HEK293 (cell line): ENCODE measurements at regions not wholly inside any gene's neighbourhood (a gene's known extent, or its start where the extent isn't known, plus 50 kb on each side); places are given as distances from the start of the nearest gene placed in this dataset.
"Not testable (repeated sequence)": the region's sequence is repeated elsewhere in the genome, so short reads cannot be mapped to it uniquely, and the experiment has no call there.

Experiments
- CTCF ChIA-PET: fragments of 350-600 bp; formaldehyde crosslinking; extraction: SDS; loops from one replicate; lab custom pipeline; 2021; ENCODE audit warnings: antibody characterized with exemption; lab: Yijun Ruan, JAX
- POLR2A ChIA-PET: fragments of 300-600 bp; formaldehyde crosslinking; extraction: SDS; loops from one replicate; lab custom pipeline; 2020; ENCODE audit warnings: antibody characterized with exemption, inconsistent platforms; lab: Yijun Ruan, JAX
- H3K27ac ChIP-seq: fragments of 200-500 bp; sonication (Bioruptor generic); 2 replicates; pipeline ENCODE4 v1.5.1; 2014; ENCODE audit warnings: low read depth, low read length, control low read depth, inconsistent platforms; ENCODE audit errors: extremely low read depth
- H3K36me3 ChIP-seq, 2 experiments: fragments of 200-500 bp in 1 of 2; sonication (Bioruptor generic) in 1 of 2; 1 replicate in 1 of 2; 2 replicates in 1 of 2; pipeline ENCODE4 v1.5.1; 2014 to 2017; ENCODE audit warnings: inconsistent platforms in 2 of 2, low read length in 2 of 2; ENCODE audit not compliant: control insufficient read depth in 2 of 2, insufficient read depth in 1 of 2
- H3K4me1 ChIP-seq: fragments of 200-500 bp; sonication (Bioruptor generic); 2 replicates; pipeline ENCODE4 v1.5.1; 2014; ENCODE audit warnings: mild to moderate bottlenecking, low read length, inconsistent platforms; ENCODE audit not compliant: control insufficient read depth, insufficient read depth
- H3K4me3 ChIP-seq: 2 replicates; pipeline ENCODE4 v1.5.1; 2011; ENCODE audit warnings: low read depth, mild to moderate bottlenecking, control low read depth, low read length, moderate library complexity
- H3K9me3 ChIP-seq: fragments of 200-500 bp; sonication (Bioruptor generic); 2 replicates; pipeline ENCODE4 v1.5.1; 2014; ENCODE audit warnings: low read depth, low read length, inconsistent platforms; ENCODE audit not compliant: control insufficient read depth, insufficient read depth
- BCL11A ChIP-seq: fragments of 450-650 bp; formaldehyde crosslinking; IDR thresholded peaks from 2 replicates; pipeline ENCODE4 v1.5.1; 2016; ENCODE audit warnings: low read depth, missing biosample characterization, missing genetic modification characterization
- CTCF ChIP-seq: fragments of 450-650 bp; formaldehyde crosslinking; IDR thresholded peaks from 2 replicates; pipeline ENCODE4 v1.5.1; 2016; ENCODE audit warnings: missing biosample characterization, missing genetic modification characterization
- ELK4 ChIP-seq: IDR thresholded peaks from 2 replicates; pipeline ENCODE4 v1.6.1; 2011; ENCODE audit warnings: mild to moderate bottlenecking, low read depth, low read length, borderline replicate concordance
- GFI1B ChIP-seq: fragments of 450-650 bp; formaldehyde crosslinking; IDR thresholded peaks from 2 replicates; pipeline ENCODE4 v1.5.1; 2016; ENCODE audit warnings: missing biosample characterization, missing genetic modification characterization
- GLIS1 ChIP-seq: fragments of 450-650 bp; formaldehyde crosslinking; IDR thresholded peaks from 2 replicates; pipeline ENCODE4 v1.5.1; 2016; ENCODE audit warnings: missing biosample characterization, missing genetic modification characterization
- MZF1 ChIP-seq: fragments of 450-650 bp; formaldehyde crosslinking; IDR thresholded peaks from 2 replicates; pipeline ENCODE4 v1.5.1; 2017; ENCODE audit warnings: missing biosample characterization, missing genetic modification characterization, borderline replicate concordance
- OSR2 ChIP-seq: fragments of 450-650 bp; formaldehyde crosslinking; IDR thresholded peaks from 2 replicates; pipeline ENCODE4 v1.5.1; 2016; ENCODE audit warnings: missing biosample characterization, missing genetic modification characterization
- SP3 ChIP-seq: fragments of 450-650 bp; formaldehyde crosslinking; IDR thresholded peaks from 2 replicates; pipeline ENCODE4 v1.5.1; 2016; ENCODE audit warnings: missing biosample characterization, missing genetic modification characterization
- ZBTB11 ChIP-seq: fragments of 450-650 bp; formaldehyde crosslinking; conservative IDR thresholded peaks from 2 replicates; pipeline ENCODE4 v1.5.1; 2016; ENCODE audit warnings: low read depth, missing biosample characterization, missing genetic modification characterization
- ZFP3 ChIP-seq: fragments of 450-650 bp; formaldehyde crosslinking; IDR thresholded peaks from 2 replicates; pipeline ENCODE4 v1.5.1; 2016; ENCODE audit warnings: low read depth, missing biosample characterization, missing genetic modification characterization
- ZFP41 ChIP-seq: fragments of 450-650 bp; formaldehyde crosslinking; IDR thresholded peaks from 2 replicates; pipeline ENCODE4 v1.5.1; 2016; ENCODE audit warnings: missing biosample characterization, missing genetic modification characterization, borderline replicate concordance
- ZNF114 ChIP-seq: fragments of 450-650 bp; formaldehyde crosslinking; IDR thresholded peaks from 2 replicates; pipeline ENCODE4 v1.5.0; 2017; ENCODE audit warnings: missing biosample characterization, missing genetic modification characterization
- ZNF184 ChIP-seq: fragments of 450-650 bp; IDR thresholded peaks from 2 replicates; pipeline ENCODE4 v1.5.1; 2018; ENCODE audit warnings: missing biosample characterization, mild to moderate bottlenecking, missing genetic modification characterization
- ZNF19 ChIP-seq: fragments of 450-650 bp; formaldehyde crosslinking; IDR thresholded peaks from 2 replicates; pipeline ENCODE4; 2016; ENCODE audit warnings: missing biosample characterization, missing genetic modification characterization, low read depth
- ZNF26 ChIP-seq: fragments of 450-650 bp; formaldehyde crosslinking; IDR thresholded peaks from 2 replicates; pipeline ENCODE4 v1.5.1; 2016; ENCODE audit warnings: missing biosample characterization, missing genetic modification characterization
- ZNF302 ChIP-seq: fragments of 450-650 bp; formaldehyde crosslinking; IDR thresholded peaks from 2 replicates; pipeline ENCODE4 v1.5.1; 2016; ENCODE audit warnings: missing biosample characterization, missing genetic modification characterization, low read depth
- ZNF404 ChIP-seq: fragments of 450-650 bp; formaldehyde crosslinking; IDR thresholded peaks from 2 replicates; pipeline ENCODE4 v1.5.1; 2017; ENCODE audit warnings: missing biosample characterization, missing genetic modification characterization
- ZNF530 ChIP-seq: fragments of 450-650 bp; formaldehyde crosslinking; IDR thresholded peaks from 2 replicates; pipeline ENCODE4 v1.5.1; 2016; ENCODE audit warnings: low read depth, missing biosample characterization, missing genetic modification characterization
- ZNF544 ChIP-seq: fragments of 450-650 bp; formaldehyde crosslinking; IDR thresholded peaks from 2 replicates; pipeline ENCODE4 v1.5.0; 2017; ENCODE audit warnings: missing biosample characterization, missing genetic modification characterization
- ZNF623 ChIP-seq: fragments of 450-650 bp; formaldehyde crosslinking; IDR thresholded peaks from 2 replicates; pipeline ENCODE4 v1.5.1; 2016; ENCODE audit warnings: missing biosample characterization, missing genetic modification characterization
- ZNF670 ChIP-seq: fragments of 450-650 bp; formaldehyde crosslinking; IDR thresholded peaks from 2 replicates; pipeline ENCODE4 v1.5.1; 2016; ENCODE audit warnings: missing biosample characterization, missing genetic modification characterization, low read depth
- ZSCAN23 ChIP-seq: fragments of 450-650 bp; formaldehyde crosslinking; IDR thresholded peaks from 2 replicates; pipeline ENCODE4 v1.5.1; 2016; ENCODE audit warnings: missing biosample characterization, missing genetic modification characterization

- TF ChIP-seq GLIS1 (tag by site-specific recombination) = no peak
These were observed 118.9 kb upstream of the CCDC150 start (continued) for GRCh38 chr2:196520605-196521004.

- H3K9me3 ChIP-seq, H3K4me1 ChIP-seq, H3K4me3 ChIP-seq, POLR2A ChIA-PET, CTCF ChIA-PET, H3K36me3 ChIP-seq, H3K27ac ChIP-seq: not testable (repeated sequence)
These were observed 112.4 kb upstream of the CCDC150 start for GRCh38 chr2:196526981-196527725.

- no peak for TF ChIP-seq ZNF404
- no peak for TF ChIP-seq ZNF184 (tag by site-specific recombination)
- TF ChIP-seq ZNF623 (tag by site-specific recombination) = no peak
- no peak for TF ChIP-seq ZFP41
- TF ChIP-seq ZNF302 (tag by site-specific recombination) = no peak
- TF ChIP-seq ZFP3 (tag by site-specific recombination) = no peak
- no peak for TF ChIP-seq ZNF26
- TF ChIP-seq GFI1B (tag by site-specific recombination) = no peak
- TF ChIP-seq OSR2 (tag by site-specific recombination) = no peak
- TF ChIP-seq SP3 (tag by site-specific recombination) = no peak
- TF ChIP-seq ELK4 = no peak
- no peak for TF ChIP-seq ZNF544 (tag by site-specific recombination)
- TF ChIP-seq, all 188 proteins: peak for 0
These were observed 110.9 kb upstream of the CCDC150 start for GRCh38 chr2:196528486-196529223.

GRCh38 chr2:196530910-196531309, 108.6 kb upstream of the CCDC150 start:
- H3K27ac ChIP-seq = no peak overlapping the region
- H3K36me3 ChIP-seq = no peaks in the 10 kb centered on the region
- no peak overlapping the region for H3K4me3 ChIP-seq
- no peaks in the 10 kb centered on the region for H3K4me1 ChIP-seq
- ChIA-PET POLR2A (no interaction called here), CTCF (no interaction called here)
- no peaks in the 10 kb centered on the region for H3K9me3 ChIP-seq
- no peak for TF ChIP-seq ZNF670 (tag by site-specific recombination)
- TF ChIP-seq MZF1 (tag by site-specific recombination) = no peak
- no peak for TF ChIP-seq ZNF530
- TF ChIP-seq ZNF19 = no peak
- no peak for TF ChIP-seq BCL11A
- no peak for TF ChIP-seq ZNF114 (tag by site-specific recombination)
- TF ChIP-seq CTCF (tag by site-specific recombination) = no peak
- no peak for TF ChIP-seq ZBTB11 (tag by site-specific recombination)
- TF ChIP-seq ZSCAN23 (tag by site-specific recombination) = no peak

More at GRCh38 chr2:196528486-196529223, 110.9 kb upstream of the CCDC150 start:
- POLR2A ChIA-PET = no interaction called here
- no peak overlapping the region for H3K27ac ChIP-seq
- H3K36me3 ChIP-seq = no peaks in the 10 kb centered on the region
- H3K4me1 ChIP-seq = no peaks in the 10 kb centered on the region
- H3K9me3 ChIP-seq = no peaks in the 10 kb centered on the region
- H3K4me3 ChIP-seq = no peak overlapping the region
- CTCF ChIA-PET = no interaction called here
